Neural progenitor cell (in vitro differentiated cells): ENCODE measurements at regions not wholly inside any gene's neighbourhood (a gene's known extent, or its start where the extent isn't known, plus 50 kb on each side); places are given as distances from the start of the nearest gene placed in this dataset.

Experiments used
- DNase-seq: peaks from one replicate; pipeline ENCODE4 v3.0.0-alpha.2; 2016; ENCODE audit warnings: low spot score
- H2AFZ ChIP-seq: fragments of 200-600 bp; sonication (generic); replicated peaks from 2 replicates; pipeline ENCODE4 v1.6.1; 2016; ENCODE audit warnings: antibody characterized with exemption
- H3F3A ChIP-seq: fragments of 200-600 bp; sonication (generic); 2 replicates; pipeline ENCODE4 v1.6.1; 2016; ENCODE audit warnings: antibody characterized with exemption, low read depth
- H3K27ac ChIP-seq: fragments of 200-600 bp; sonication (generic); 2 replicates; pipeline ENCODE4 v1.5.1; 2016; ENCODE audit warnings: mild to moderate bottlenecking
- H3K27me3 ChIP-seq: fragments of 200-600 bp; sonication (generic); 2 replicates; pipeline ENCODE4 v1.6.1; 2016; ENCODE audit warnings: mild to moderate bottlenecking, moderate library complexity
- H3K36me3 ChIP-seq: fragments of 200-600 bp; sonication (generic); 2 replicates; pipeline ENCODE4 v1.5.1; 2016
- H3K4me1 ChIP-seq: fragments of 200-600 bp; sonication (generic); 2 replicates; pipeline ENCODE4 v1.6.1; 2016; ENCODE audit warnings: mixed run types
- H3K4me2 ChIP-seq: fragments of 200-600 bp; sonication (generic); 2 replicates; pipeline ENCODE4 v1.6.1; 2016
- H3K4me3 ChIP-seq: fragments of 200-600 bp; sonication (generic); 2 replicates; pipeline ENCODE4 v1.5.1; 2016
- H3K79me2 ChIP-seq: fragments of 200-600 bp; sonication (generic); 2 replicates; pipeline ENCODE4 v1.6.1; 2016; ENCODE audit warnings: low read depth
- H3K9ac ChIP-seq: fragments of 200-600 bp; sonication (generic); 2 replicates; pipeline ENCODE4 v1.6.1; 2016
- H3K9me3 ChIP-seq: fragments of 200-600 bp; sonication (generic); 2 replicates; pipeline ENCODE4 v1.5.1; 2016; ENCODE audit warnings: low read depth
- H4K20me1 ChIP-seq: fragments of 200-600 bp; sonication (generic); 2 replicates; pipeline ENCODE4 v1.6.1; 2016; ENCODE audit warnings: low read depth
- H3K27ac Mint-ChIP-seq: 3 replicates; pipeline ENCODE4 v1.8.0; 2021; ENCODE audit warnings: mixed read lengths
- H3K27me3 Mint-ChIP-seq: 2 replicates; pipeline ENCODE4 v1.8.0; 2022; ENCODE audit warnings: low read depth, mild to moderate bottlenecking, inconsistent platforms, moderate library complexity, mixed read lengths; ENCODE audit not compliant: insufficient read depth
- H3K36me3 Mint-ChIP-seq: 3 replicates; pipeline ENCODE4 v1.8.0; 2021; ENCODE audit warnings: mixed read lengths
- H3K4me1 Mint-ChIP-seq: 3 replicates; pipeline ENCODE4 v1.8.0; 2021; ENCODE audit warnings: mixed read lengths
- H3K4me3 Mint-ChIP-seq: 3 replicates; pipeline ENCODE4 v1.8.0; 2021; ENCODE audit warnings: mild to moderate bottlenecking, moderate library complexity, mixed read lengths
- H3K9me3 Mint-ChIP-seq: 3 replicates; pipeline ENCODE4 v1.8.0; 2020; ENCODE audit warnings: mixed read lengths
- CTCF ChIP-seq: fragments of 200-600 bp; sonication (generic); IDR thresholded peaks from 2 replicates; pipeline ENCODE4 v1.5.1; 2017; ENCODE audit warnings: antibody characterized with exemption, mild to moderate bottlenecking
- EZH2 ChIP-seq: fragments of 200-600 bp; sonication (generic); IDR thresholded peaks from 2 replicates; pipeline ENCODE4 v1.6.1; 2017; ENCODE audit warnings: antibody characterized with exemption, mild to moderate bottlenecking, moderate library complexity
- EZH2phosphoT487 ChIP-seq: fragments of 200-600 bp; sonication (generic); IDR thresholded peaks from 2 replicates; pipeline ENCODE4 v1.6.1; 2017; ENCODE audit warnings: antibody characterized with exemption

- peaks cover 18% of the 10 kb centered on the region for H3F3A ChIP-seq
- H3K9me3 Mint-ChIP-seq = no peaks in the 10 kb centered on the region
- H3K4me3 Mint-ChIP-seq = peak overlapping the region; percentile 89
- no peaks in the 10 kb centered on the region for H3K9me3 ChIP-seq
- no peaks in the 10 kb centered on the region for H3K36me3 Mint-ChIP-seq
- no peak overlapping the region for H3K27ac ChIP-seq
- peaks cover 16% of the 10 kb centered on the region for H3K4me1 Mint-ChIP-seq
- H3K4me3 ChIP-seq = peak overlapping the region; percentile 57
- H3K27me3 ChIP-seq = peaks cover 55% of the 10 kb centered on the region
- DNase-seq = no peak
- no peak overlapping the region for H3K27ac Mint-ChIP-seq
- H3K27me3 Mint-ChIP-seq = peaks cover 30% of the 10 kb centered on the region
- no peak overlapping the region for H3K9ac ChIP-seq
- peak overlapping the region; percentile 80 for H3K4me2 ChIP-seq
- peaks cover 3% of the 10 kb centered on the region for H3K4me1 ChIP-seq
- peak overlapping the region; percentile 83 for H2AFZ ChIP-seq
- H3K79me2 ChIP-seq = no peaks in the 10 kb centered on the region
- peaks cover 33% of the 10 kb centered on the region for H4K20me1 ChIP-seq
- H3K36me3 ChIP-seq = no peaks in the 10 kb centered on the region
- TF ChIP-seq EZH2phosphoT487 (no peak), EZH2 (no peak), CTCF (no peak)
Measured at GRCh38 chr13:107865643-107866031, 349.7 kb downstream of the LIG4 start.

DNA sequence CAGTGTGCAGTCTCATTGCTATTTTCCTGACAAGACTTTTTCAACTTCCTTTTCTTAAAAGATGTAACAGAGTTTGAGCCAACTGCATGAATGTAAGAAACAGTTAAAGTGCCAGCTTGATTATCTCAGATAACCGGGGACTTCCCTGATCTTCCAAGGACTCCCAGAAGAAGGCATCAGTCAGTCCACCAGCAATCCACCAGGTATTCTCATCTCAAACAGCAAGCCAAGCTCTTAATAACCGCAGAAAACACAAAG lies 350.1 kb downstream of the LIG4 start:
- Mint-ChIP-seq H3K4me3 (peak overlapping the region; percentile 89), H3K36me3 (no peaks in the 10 kb centered on the region), H3K4me1 (peaks cover 16% of the 10 kb centered on the region), H3K27me3 (peaks cover 30% of the 10 kb centered on the region), H3K9me3 (no peaks in the 10 kb centered on the region), H3K27ac (no peak overlapping the region)
- Histone ChIP-seq H3K9ac (no peak overlapping the region), H3K27ac (no peak overlapping the region), H2AFZ (no peak overlapping the region), H3F3A (peaks cover 18% of the 10 kb centered on the region), H3K27me3 (peaks cover 51% of the 10 kb centered on the region), H3K36me3 (no peaks in the 10 kb centered on the region), H3K4me1 (peaks cover 3% of the 10 kb centered on the region), H3K9me3 (no peaks in the 10 kb centered on the region), H4K20me1 (peaks cover 33% of the 10 kb centered on the region), H3K79me2 (no peaks in the 10 kb centered on the region), H3K4me3 (peak overlapping the region; percentile 57), H3K4me2 (peak overlapping the region; percentile 80)
- no peak for DNase-seq
- TF ChIP-seq EZH2 = no peak
- TF ChIP-seq EZH2phosphoT487 = no peak

DNA sequence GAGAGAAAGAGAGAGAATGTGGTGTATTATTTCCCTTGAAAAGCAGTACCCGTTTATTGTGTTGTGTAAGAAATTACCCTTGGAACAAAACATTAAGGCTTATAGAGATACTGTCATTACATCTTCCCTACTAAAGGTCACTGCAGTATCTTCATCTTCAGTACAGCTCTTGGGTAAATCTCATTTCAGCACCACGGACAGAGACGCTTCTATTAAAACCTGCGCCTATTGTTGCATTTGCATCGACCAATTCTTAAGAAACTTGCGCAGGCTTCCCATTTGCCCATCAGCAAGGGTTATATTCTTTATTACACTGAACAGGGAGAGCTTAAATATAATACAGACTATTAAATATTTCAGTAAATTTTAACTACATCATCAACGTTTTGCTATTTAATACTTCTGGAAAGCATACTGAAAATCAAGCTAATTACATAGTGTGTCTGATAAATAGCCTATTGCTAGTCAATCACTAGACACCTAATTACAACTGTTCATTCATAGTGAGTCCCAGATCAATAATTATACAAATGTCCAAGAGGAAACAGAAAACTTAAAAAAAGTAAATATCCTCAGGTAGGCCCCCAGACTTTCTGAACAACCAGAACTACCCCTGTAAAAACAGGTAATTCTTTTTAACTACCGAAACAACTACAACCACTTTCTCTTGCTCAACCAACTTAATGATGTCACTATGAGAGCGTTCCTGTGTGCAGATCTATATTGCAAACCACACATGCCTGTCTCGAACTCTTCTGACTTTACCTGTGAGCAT lies 350.6 kb downstream of the LIG4 start:
- Histone ChIP-seq H3K4me2 (peak overlapping the region; percentile 80), H3K4me1 (no peaks in the 10 kb centered on the region), H3K9ac (no peak overlapping the region), H3K9me3 (no peaks in the 10 kb centered on the region), H3K36me3 (no peaks in the 10 kb centered on the region), H2AFZ (no peak overlapping the region), H3K4me3 (peak overlapping the region; percentile 57), H4K20me1 (peaks cover 33% of the 10 kb centered on the region), H3K79me2 (no peaks in the 10 kb centered on the region), H3K27ac (no peak overlapping the region), H3K27me3 (peaks cover 46% of the 10 kb centered on the region), H3F3A (peaks cover 18% of the 10 kb centered on the region)
- Mint-ChIP-seq H3K4me3 (peak overlapping the region; percentile 89), H3K36me3 (no peaks in the 10 kb centered on the region), H3K9me3 (no peaks in the 10 kb centered on the region), H3K4me1 (peaks cover 16% of the 10 kb centered on the region), H3K27me3 (peaks cover 30% of the 10 kb centered on the region), H3K27ac (no peak overlapping the region)
- TF ChIP-seq EZH2phosphoT487 (no peak), CTCF (no peak), EZH2 (no peak)
- peak; percentile 90 for DNase-seq

GRCh38 chr13:107860284-107860683 lies 355.1 kb downstream of the LIG4 start:
- no peak overlapping the region for H3K4me3 ChIP-seq
- H3K27ac ChIP-seq = no peak overlapping the region
- no peaks in the 10 kb centered on the region for H3K36me3 ChIP-seq
- no peak overlapping the region for H3K27ac Mint-ChIP-seq
- H3K4me2 ChIP-seq = no peak overlapping the region
- peaks cover 11% of the 10 kb centered on the region for H3K27me3 ChIP-seq
- no peak overlapping the region for H2AFZ ChIP-seq
- H3K4me3 Mint-ChIP-seq = no peak overlapping the region
- H3K9me3 Mint-ChIP-seq = no peaks in the 10 kb centered on the region
- no peak for DNase-seq
- H3K79me2 ChIP-seq = no peaks in the 10 kb centered on the region
- peaks cover 10% of the 10 kb centered on the region for H3K4me1 Mint-ChIP-seq
- peaks cover 11% of the 10 kb centered on the region for H3K27me3 Mint-ChIP-seq
- no peak overlapping the region for H3K9ac ChIP-seq
- peaks cover 5% of the 10 kb centered on the region for H3F3A ChIP-seq
- H4K20me1 ChIP-seq = peaks cover 27% of the 10 kb centered on the region
- H3K4me1 ChIP-seq = no peaks in the 10 kb centered on the region
- no peaks in the 10 kb centered on the region for H3K36me3 Mint-ChIP-seq
- H3K9me3 ChIP-seq = no peaks in the 10 kb centered on the region
- TF ChIP-seq CTCF = no peak
- TF ChIP-seq EZH2phosphoT487 = no peak
- no peak for TF ChIP-seq EZH2
